Testis (tissue), 2 donors: ENCODE measurements at regions not wholly inside any gene's neighbourhood (a gene's known extent, or its start where the extent isn't known, plus 50 kb on each side); places are given as distances from the start of the nearest gene placed in this dataset.
"Not testable (repeated sequence)": the region's sequence is repeated elsewhere in the genome, so short reads cannot be mapped to it uniquely, and the experiment has no call there.

Experiments used
- DNase-seq: peaks from one replicate; pipeline ENCODE4 v3.0.0-alpha.2; 2019
- H3K27ac ChIP-seq, 2 donors: fragments of 200-600 bp; sonication (generic); one replicate each; pipeline ENCODE4 v1.5.1; 2019
- H3K27me3 ChIP-seq: fragments of 200-600 bp; sonication (generic); one replicate; pipeline ENCODE4 v1.5.1; 2019
- H3K36me3 ChIP-seq: fragments of 200-600 bp; sonication (generic); one replicate; pipeline ENCODE4 v1.5.1; 2017; ENCODE audit warnings: low read depth; ENCODE audit errors: missing control alignments
- H3K4me1 ChIP-seq: fragments of 200-600 bp; sonication (generic); one replicate; pipeline ENCODE4 v1.5.1; 2019
- H3K4me3 ChIP-seq, 2 donors: fragments of 200-600 bp; sonication (generic); one replicate each; pipeline ENCODE4 v1.5.1; 2017 to 2019
- H3K9me3 ChIP-seq: fragments of 200-600 bp; sonication (generic); one replicate; pipeline ENCODE4 v1.5.1; 2017
- POLR2A ChIP-seq: fragments of 450-650 bp; IDR thresholded peaks from one replicate; pipeline ENCODE4 v1.6.1; 2017; ENCODE audit warnings: antibody characterized with exemption, mild to moderate bottlenecking, moderate library complexity
- whole genome bisulfite sequencing, 2 donors: methylation state at CpG; one replicate each; pipeline ENCODE4 v1.1.5; 2018; 5-methylcytosine and 5-hydroxymethylcytosine counted together
- intact Hi-C: fragments of 100-400 bp; cut with DNase I; formaldehyde crosslinking; loops from one replicate; pipeline ENCODE4 v1.15.1; 2023; ENCODE audit warnings: low total_unique reads
- TF ChIP-seq, protein P1 (sequence below), 3 experiments: fragments of 450-650 bp in 2 of 3; fragments of 200-600 bp in 1 of 3; sonication (generic) in 1 of 3; IDR thresholded peaks; one replicate each; pipeline ENCODE4 v1.5.1; 2016 to 2019; ENCODE audit warnings: antibody characterized with exemption in 3 of 3, mild to moderate bottlenecking in 2 of 3, moderate library complexity in 1 of 3

DNA sequence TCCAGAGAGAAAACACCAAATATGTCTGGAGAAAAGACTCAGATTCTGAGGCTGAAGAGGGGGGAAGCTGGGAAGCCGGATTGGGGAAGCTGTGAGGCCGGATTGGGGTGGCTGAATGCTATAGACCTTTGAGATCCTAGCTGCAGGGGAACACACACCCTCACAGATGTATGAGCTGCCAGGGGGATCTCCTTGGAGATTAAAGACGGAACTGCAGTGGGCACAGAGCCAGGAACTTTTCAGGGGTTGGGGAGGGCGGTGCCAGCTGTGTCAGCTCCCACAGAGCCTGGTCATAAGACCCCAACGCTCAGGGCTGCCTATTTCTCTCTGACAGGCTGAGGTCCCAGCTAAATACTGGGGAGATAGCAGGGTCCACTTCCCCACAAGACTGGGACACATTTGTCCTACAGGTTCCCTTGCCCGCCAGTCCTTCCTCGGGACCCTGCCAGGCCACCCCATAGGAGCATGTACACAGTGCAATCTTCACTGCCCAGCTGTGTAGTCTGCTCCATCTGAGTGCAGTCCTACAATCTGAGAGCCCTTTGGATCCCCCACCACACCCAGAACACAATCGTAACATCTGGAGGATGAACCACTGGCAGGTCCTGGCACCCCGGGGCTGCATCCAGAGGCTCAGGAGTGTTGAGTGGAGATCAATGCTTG is 1893.9 kb downstream of the PCDH9 start:
- TF ChIP-seq POLR2A: no peak
- TF ChIP-seq, protein P1, sequence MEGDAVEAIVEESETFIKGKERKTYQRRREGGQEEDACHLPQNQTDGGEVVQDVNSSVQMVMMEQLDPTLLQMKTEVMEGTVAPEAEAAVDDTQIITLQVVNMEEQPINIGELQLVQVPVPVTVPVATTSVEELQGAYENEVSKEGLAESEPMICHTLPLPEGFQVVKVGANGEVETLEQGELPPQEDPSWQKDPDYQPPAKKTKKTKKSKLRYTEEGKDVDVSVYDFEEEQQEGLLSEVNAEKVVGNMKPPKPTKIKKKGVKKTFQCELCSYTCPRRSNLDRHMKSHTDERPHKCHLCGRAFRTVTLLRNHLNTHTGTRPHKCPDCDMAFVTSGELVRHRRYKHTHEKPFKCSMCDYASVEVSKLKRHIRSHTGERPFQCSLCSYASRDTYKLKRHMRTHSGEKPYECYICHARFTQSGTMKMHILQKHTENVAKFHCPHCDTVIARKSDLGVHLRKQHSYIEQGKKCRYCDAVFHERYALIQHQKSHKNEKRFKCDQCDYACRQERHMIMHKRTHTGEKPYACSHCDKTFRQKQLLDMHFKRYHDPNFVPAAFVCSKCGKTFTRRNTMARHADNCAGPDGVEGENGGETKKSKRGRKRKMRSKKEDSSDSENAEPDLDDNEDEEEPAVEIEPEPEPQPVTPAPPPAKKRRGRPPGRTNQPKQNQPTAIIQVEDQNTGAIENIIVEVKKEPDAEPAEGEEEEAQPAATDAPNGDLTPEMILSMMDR (IDR thresholded peaks at IDR 0.05): no peak

DNA sequence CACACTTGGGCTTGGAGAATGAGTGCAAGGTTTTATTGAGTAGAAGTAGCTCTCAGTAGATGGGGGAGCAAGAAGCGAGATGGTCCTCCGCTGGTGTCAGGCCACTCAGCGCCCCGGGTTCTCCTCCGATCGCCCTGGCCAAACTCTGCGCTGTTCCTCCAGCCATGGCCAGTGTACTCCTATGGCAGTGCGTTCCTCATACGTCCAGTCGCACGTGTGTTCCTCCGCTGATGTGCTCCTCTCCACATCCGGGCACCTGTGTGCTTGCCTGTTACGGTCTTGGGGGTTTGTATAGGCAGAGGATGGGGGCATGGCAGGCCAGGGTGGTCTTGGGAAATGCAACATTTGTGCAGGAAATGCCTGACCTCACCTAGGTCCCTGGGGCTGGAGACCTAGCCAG is 1899.4 kb downstream of the PCDH9 start:
- WGBS, 2 donors: 50 to 78% methylated on average over 7 to 14 of the region's 14 CpGs
- Histone ChIP-seq H3K36me3 (no peaks in the 10 kb centered on the region), H3K4me3 (peak overlapping the region; percentile 35 to 44), H3K27ac (no peak overlapping the region), H3K4me1 (no peaks in the 10 kb centered on the region), H3K9me3 (no peaks in the 10 kb centered on the region), H3K27me3 (no peaks in the 10 kb centered on the region)
- TF ChIP-seq POLR2A: no peak
- TF ChIP-seq, protein P1 (IDR thresholded peaks at IDR 0.05): no peak
- DNase-seq: peak; percentile 65
- intact Hi-C loops: no loop called here

More for the DNA sequence above, 1893.9 kb downstream of the PCDH9 start:
- Histone ChIP-seq H3K9me3 (no peaks in the 10 kb centered on the region), H3K27ac (no peak overlapping the region), H3K4me3 (no peak overlapping the region), H3K36me3 (no peaks in the 10 kb centered on the region), H3K4me1 (no peaks in the 10 kb centered on the region), H3K27me3 (no peaks in the 10 kb centered on the region)
- intact Hi-C loops: no loop called here
- WGBS, 2 donors: 75 to 80% methylated on average over 9 of the region's 9 CpGs
- DNase-seq: no peak

DNA sequence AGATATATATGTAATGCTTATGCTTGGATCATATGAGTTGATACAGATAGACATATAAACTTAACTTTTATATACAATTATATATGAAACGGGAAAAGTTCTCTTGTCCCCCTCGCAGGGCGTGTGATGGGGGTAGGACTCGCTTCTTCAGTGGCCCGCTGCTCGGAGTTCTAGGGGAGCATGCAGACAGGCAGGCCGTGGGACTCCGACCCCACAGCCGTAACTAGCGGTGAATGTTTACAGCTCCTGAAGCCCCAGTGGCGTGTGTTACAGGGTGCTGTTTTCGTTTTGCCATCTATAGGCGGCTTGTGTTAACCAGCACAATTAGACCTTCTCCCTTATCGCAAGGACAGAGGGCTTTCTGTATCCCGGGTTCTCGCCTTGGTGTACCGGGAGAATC is 1899.8 kb downstream of the PCDH9 start:
- H3K27me3 ChIP-seq: no peaks in the 10 kb centered on the region
- WGBS, 2 donors: 61 to 81% methylated on average over 17 of the region's 17 CpGs
- peak overlapping the region; percentile 35 to 44 for H3K4me3 ChIP-seq
- no peaks in the 10 kb centered on the region for H3K9me3 ChIP-seq
- DNase-seq: peak; percentile 13
- intact Hi-C loops: no loop called here
- H3K27ac ChIP-seq: no peak overlapping the region
- TF ChIP-seq POLR2A: no peak
- TF ChIP-seq, protein P1 (IDR thresholded peaks at IDR 0.05): no peak
- no peaks in the 10 kb centered on the region for H3K36me3 ChIP-seq
- no peaks in the 10 kb centered on the region for H3K4me1 ChIP-seq

DNA sequence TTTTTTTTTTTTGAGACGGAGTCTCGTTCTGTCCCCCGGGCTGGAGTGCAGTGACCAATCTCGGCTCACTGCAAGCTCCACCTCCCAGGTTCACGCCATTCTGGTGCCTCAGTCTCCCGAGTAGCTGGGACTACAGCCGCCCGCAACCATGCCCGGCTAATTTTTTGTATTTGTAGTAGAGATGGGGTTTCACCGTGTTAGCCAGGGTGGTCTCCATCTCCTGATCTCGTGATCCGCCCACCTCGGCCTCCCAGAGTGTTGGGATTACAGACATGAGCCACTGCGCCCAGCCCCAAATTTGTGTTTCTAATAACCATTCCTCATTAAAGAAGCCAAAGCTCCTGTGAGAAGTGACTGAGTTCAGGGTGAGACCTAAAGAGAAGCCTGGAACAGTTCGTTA is 1906.9 kb downstream of the PCDH9 start:
- H3K9me3 ChIP-seq, H3K27ac ChIP-seq, H3K27me3 ChIP-seq, intact Hi-C loops, H3K36me3 ChIP-seq, H3K4me1 ChIP-seq, DNase-seq, H3K4me3 ChIP-seq: not testable (repeated sequence)
- WGBS, 2 donors: 62 to 70% methylated on average over 15 of the region's 15 CpGs

DNA sequence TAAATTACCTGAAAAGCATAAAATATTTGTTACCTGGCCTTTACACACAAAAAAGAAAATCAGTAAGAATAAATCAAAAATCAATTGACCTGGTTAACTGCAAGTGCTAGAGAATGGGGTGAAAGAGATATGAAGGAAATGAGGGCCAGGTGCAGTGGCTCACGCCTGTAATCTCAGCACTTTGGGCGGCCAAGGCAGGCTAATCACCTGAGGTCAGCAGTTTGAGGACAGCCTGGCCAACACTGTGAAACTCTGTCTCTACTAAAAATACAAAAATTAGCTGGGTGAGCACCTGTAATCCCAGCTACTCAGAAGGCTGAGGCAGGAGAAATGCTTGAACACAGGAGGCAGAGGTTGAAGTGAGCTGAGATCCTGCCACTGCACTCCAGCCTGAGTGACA is 1908.7 kb downstream of the PCDH9 start:
- H3K27me3 ChIP-seq, H3K4me1 ChIP-seq, H3K4me3 ChIP-seq, H3K36me3 ChIP-seq, DNase-seq, H3K9me3 ChIP-seq, H3K27ac ChIP-seq, intact Hi-C loops: not testable (repeated sequence)
- 80 to 86% methylated on average over 2 of the region's 2 CpGs for WGBS, 2 donors

DNA sequence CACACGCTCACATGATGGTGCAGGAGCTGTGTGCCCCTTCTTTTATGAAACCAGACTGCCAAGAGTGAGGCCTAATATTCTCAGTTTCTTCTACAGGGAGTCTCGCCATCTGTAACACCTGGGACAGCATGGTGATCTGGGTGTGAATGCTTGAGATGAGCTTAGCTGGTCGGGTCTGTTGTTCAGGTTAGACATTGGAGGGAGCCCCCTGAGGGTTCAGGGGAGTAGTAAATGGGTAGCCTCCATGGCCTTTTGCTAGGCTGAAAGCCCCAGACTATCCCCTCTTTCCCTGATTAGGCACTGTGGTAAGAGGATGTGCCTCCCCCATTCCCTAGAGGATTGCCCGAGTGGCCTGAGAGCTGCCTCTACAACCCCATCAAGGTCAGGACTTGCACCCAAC is 1916.1 kb downstream of the PCDH9 start:
- H3K27me3 ChIP-seq: no peaks in the 10 kb centered on the region
- no peak for DNase-seq
- intact Hi-C loops: no loop called here
- no peaks in the 10 kb centered on the region for H3K4me1 ChIP-seq
- H3K4me3 ChIP-seq: no peak overlapping the region
- H3K36me3 ChIP-seq: no peaks in the 10 kb centered on the region
- 80 to 87% methylated on average over 2 to 4 of the region's 4 CpGs for WGBS, 2 donors
- H3K27ac ChIP-seq: no peak overlapping the region
- no peaks in the 10 kb centered on the region for H3K9me3 ChIP-seq
- TF ChIP-seq, protein P1 (IDR thresholded peaks at IDR 0.05): no peak
- TF ChIP-seq POLR2A: no peak
